ENCODE measurements at regions not wholly inside any gene's neighbourhood (a gene's known extent, or its start where the extent isn't known, plus 50 kb on each side); places are given as distances from the start of the nearest gene placed in this dataset.

DNA sequence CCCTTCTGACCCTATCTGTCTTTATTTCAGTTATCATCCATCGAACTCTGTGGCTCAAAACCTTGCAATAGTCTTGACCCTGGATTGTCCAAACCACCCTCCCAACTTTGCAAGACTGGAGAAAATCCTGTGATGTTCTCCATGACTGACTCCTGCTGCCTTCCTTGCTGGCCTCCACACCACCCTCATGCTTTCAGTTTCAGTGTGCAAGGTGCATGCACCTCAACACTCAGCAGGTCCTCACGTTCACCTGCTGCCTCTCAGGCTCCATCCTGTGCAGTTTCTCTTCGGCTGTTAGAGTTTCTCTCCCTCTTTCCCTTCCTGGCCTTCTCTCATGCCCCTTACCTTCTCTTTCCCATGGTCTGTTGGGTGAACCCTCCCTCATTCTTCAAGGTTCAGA lies 59.4 kb upstream of the ASIC2 start:
- DNase-seq: no peak

DNA sequence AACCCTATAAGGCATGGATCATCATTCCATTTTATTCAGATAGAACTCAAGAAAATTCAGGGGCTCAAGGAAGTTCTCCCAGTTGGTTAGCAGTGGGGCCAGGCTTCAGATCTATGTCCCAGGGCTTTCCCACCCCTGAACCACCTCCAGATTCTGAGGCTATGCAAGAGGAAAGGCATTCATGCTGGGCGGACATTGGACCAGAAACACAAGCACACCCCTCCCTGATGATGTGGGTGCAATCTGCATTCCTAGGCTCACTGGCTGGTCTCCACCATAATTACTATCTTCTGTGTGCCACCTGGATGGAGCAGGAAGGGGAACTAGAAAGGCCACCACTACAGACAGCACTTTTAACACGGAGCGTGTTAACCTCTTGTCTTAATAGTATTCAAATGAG lies 63.2 kb upstream of the ASIC2 start:
- no peak for DNase-seq

- no peak for DNase-seq
These were observed 70.4 kb upstream of the ASIC2 start for GRCh38 chr17:33363475-33363874.

DNA sequence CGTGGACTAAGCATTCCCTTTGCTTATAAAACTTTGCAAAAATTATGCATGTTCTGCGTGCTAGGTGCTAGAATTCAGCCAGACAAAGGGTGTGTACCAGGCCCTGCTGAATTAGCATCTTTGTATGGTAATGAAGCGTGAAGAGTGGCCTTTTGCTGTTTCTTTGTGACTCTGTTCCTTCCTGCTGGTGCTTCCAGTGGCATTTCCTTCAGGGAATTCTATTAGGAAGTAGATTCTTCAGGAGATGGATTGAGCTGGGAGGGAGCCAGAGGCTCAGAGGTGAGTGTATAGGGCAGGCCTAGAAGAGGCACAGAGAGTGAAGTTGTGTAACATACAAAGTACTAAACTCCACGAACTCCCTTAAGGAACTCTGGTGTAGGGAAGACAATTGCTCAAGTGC lies 73.9 kb upstream of the ASIC2 start:
- no peak for DNase-seq

DNA sequence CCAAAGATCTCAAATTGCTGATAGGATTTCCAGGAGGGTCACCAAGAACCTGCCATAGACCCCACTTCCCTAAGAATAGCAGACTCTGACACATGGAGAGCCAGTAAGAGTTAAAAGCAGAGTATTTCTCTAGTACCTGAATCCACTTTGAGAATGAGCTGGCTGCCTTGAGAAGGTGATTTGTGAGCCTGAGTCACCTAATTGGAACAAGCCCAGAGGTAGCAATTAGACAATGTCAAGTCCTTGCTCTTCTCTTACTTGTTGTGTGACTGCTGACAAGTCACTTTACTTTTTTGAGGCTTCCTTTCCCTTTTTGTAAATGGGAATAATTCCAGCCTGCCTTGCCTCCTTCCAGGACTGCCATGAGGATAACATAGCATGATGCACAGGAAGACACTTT lies 76.1 kb upstream of the ASIC2 start:
- DNase-seq: no peak

- no peak for DNase-seq
These were observed 76.8 kb upstream of the ASIC2 start for GRCh38 chr17:33369876-33370275.

DNA sequence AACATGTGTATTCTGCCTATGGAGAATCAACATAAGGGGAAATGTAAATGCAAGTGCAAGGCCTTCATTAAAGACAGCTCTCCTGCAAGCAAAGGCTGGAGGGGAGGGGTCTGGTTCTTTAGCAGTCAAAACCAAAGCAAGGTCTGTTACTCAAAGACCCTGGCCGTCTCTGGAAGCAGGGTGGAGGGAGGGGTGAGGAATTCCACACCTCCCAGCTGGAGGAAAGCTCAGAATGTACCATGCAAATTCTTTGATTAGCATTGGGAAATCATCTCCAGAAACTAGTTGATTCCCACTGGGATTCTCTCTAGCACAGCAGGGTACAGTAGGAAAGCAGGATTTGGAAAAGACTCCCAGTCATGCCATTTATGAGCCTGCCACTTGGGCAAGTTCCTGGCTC lies 77.3 kb upstream of the ASIC2 start:
- DNase-seq: no peak

DNA sequence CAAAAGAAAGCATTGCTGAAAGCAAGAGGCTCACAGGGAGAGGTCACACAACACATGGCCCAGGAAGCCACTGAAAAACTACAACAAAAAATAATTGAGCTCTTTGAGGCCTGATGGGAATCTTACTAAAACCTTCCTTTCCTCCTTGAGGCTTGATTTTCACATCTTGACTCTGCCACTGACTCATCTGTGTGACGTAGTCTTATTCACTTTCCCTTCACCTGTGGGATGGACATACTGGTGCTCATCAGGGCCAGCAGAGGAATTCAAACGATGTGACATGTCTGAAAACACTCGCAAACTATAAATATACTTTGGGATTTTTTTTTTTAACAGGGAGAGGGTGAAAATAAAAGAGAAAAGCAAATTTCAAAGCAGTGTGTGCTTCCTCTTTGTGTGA lies 78.3 kb upstream of the ASIC2 start:
- no peak for DNase-seq

GRCh38 chr17:33373273-33373672 lies 80.2 kb upstream of the ASIC2 start:
- no peak for DNase-seq

GRCh38 chr17:33375103-33375502 lies 82.0 kb upstream of the ASIC2 start:
- DNase-seq: no peak

DNA sequence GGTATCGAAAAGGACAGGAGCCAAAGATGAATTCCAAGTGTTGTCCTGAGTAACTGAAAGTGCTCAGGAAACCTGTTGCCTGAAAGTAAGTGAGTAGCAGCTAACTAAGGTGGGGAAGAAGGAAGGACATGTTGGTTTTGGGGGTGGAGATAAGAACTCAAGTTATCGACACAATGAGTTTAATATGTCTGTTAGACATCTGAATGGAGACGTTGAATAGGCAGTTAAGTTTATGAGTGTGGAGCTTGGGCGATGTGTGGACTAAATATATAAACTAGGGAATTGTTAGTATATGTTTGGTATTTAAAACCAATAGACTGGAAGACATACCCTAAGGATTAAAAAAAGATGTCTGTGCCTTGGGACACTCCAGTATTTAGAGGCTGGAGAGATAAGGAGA lies 82.7 kb upstream of the ASIC2 start:
- no peak for DNase-seq

GRCh38 chr17:33377837-33378595 lies 84.9 kb upstream of the ASIC2 start:
- DNase-seq: no peak

- DNase-seq: no peak
These were observed 88.1 kb upstream of the ASIC2 start for GRCh38 chr17:33381201-33381600.

- DNase-seq: no peak
These were observed 90.5 kb upstream of the ASIC2 start for GRCh38 chr17:33383488-33384023.

DNA sequence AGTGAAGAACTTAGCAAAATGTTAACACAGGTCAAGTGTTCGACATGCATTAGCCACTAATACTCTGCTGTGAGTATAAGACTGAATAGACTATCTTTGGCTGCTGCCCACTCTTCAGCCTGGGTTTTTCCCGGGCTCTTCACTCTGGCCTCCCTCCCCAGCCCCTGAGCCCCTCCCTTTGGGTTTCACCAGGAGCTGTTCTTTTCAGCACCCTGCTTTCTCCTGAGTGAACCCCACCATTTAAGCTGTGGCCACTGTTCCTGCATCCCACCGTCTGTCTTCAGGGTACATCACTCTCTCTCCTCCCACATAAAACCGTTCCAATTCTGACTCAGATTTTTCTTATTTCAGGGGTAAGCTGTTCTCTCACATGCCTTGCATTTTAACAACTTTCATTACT lies 92.0 kb upstream of the ASIC2 start:
- no peak for DNase-seq

GRCh38 chr17:33385713-33386112 lies 92.6 kb upstream of the ASIC2 start:
- no peak for DNase-seq

DNA sequence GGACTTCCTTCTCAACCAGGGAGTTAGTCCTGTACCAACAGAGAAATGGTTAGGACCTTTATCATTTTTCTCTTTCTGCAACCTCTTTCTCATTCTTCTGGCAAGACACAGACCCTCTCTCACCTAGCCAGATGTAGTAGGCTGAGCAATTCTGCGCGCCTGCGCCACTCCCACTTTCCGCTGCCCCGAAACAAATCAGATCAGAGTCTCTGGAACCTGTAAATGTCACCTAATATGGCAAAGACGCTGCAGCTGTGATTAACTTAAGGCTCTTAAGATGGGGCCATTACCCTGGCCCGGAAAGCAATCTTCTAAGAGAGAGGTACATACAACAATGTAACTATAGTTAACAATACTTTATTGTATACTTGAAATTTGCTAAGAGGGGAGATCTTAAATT lies 94.3 kb upstream of the ASIC2 start:
- DNase-seq: no peak

GRCh38 chr17:33389504-33390135 lies 96.5 kb upstream of the ASIC2 start:
- DNase-seq: no peak

GRCh38 chr17:33390479-33391176 lies 97.5 kb upstream of the ASIC2 start:
- DNase-seq: no peak

GRCh38 chr17:33396818-33397217 lies 103.7 kb upstream of the ASIC2 start:
- no peak for DNase-seq

GRCh38 chr17:33398386-33398785 lies 105.3 kb upstream of the ASIC2 start:
- no peak for DNase-seq

DNA sequence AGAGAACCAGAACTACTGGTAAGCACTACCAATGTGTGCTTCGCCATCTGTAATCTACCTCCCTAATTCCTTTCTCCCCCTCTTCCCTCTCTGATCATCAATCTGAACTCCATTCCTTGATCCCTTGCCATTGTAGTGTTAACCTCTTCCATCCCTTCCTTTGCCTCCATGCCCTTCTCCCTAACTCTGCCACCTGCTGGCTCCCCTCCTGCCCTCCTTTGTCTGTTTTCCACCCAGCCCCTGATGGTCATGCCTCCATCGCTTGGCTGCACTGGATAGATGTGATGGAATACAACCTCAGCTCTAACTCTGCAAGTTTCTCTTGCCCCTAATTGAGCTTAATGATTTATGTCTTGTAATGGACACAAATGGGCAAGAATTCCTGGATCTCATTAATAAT lies 108.2 kb upstream of the ASIC2 start:
- no peak for DNase-seq

DNA sequence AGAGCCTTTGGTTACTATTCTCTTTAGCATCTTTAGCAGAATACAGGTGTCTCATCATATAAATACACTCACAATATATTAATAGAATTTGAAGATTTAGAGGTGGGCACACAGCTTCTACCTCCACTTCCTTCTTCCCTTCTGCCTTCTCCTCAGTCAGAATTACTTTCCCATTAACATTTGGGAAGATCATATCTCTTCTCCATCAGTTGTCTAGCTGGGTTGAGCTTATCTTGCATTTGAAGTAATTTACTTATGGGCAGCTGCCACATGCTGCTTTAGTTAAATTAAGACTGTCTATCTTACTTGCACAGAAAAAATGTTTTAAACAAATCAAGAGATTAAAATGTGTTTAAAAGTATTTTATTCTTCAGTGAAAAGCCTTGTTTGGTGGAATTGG lies 110.1 kb upstream of the ASIC2 start:
- DNase-seq: no peak
